ENCODE measurements at regions not wholly inside any gene's neighbourhood (a gene's known extent, or its start where the extent isn't known, plus 50 kb on each side); places are given as distances from the start of the nearest gene placed in this dataset.

- TF ChIP-seq CTCF (IDR thresholded peaks at IDR 0.05; ENCODE audit: borderline replicate concordance, extremely low read depth, low read length, poor library complexity, severe bottlenecking) = no peak
- no peak for TF ChIP-seq EZH2 (IDR thresholded peaks at IDR 0.05; ENCODE audit: borderline replicate concordance, low read depth, low read length, severe bottlenecking)
Measured at GRCh38 chr13:103354171-103354570, 288.0 kb upstream of the SLC10A2 start.
